ENCODE measurements at regions not wholly inside any gene's neighbourhood (a gene's known extent, or its start where the extent isn't known, plus 50 kb on each side); places are given as distances from the start of the nearest gene placed in this dataset.

- TF ChIP-seq ZNF70 (CRISPR knock-in tag; IDR thresholded peaks at IDR 0.05): no peak
- TF ChIP-seq BACH2 (CRISPR knock-in tag; IDR thresholded peaks at IDR 0.05; ENCODE audit: borderline replicate concordance): no peak
- no peak for TF ChIP-seq TCF4 (CRISPR knock-in tag; IDR thresholded peaks at IDR 0.05; ENCODE audit: borderline replicate concordance)
- no peak for TF ChIP-seq GLIS3 (CRISPR knock-in tag; IDR thresholded peaks at IDR 0.05)
These were observed 265.2 kb downstream of the TMEM38B start for GRCh38 chr9:105959531-105959930.

GRCh38 chr9:105963343-105964099 lies 269.2 kb downstream of the TMEM38B start:
- ATAC-seq: no peak
- no peak for TF ChIP-seq ZNF8 (CRISPR knock-in tag; IDR thresholded peaks at IDR 0.05)
- TF ChIP-seq PPARA (CRISPR knock-in tag; IDR thresholded peaks at IDR 0.05; ENCODE audit: borderline replicate concordance): no peak
- TF ChIP-seq PATZ1 (CRISPR knock-in tag; IDR thresholded peaks at IDR 0.05; ENCODE audit: borderline replicate concordance): no peak
- no peak for TF ChIP-seq TOX (CRISPR knock-in tag; IDR thresholded peaks at IDR 0.05; ENCODE audit: borderline replicate concordance)
- TF ChIP-seq ZFP3 (CRISPR knock-in tag; IDR thresholded peaks at IDR 0.05): no peak
- TF ChIP-seq OSR1 (CRISPR knock-in tag; IDR thresholded peaks at IDR 0.05): no peak
- no peak for TF ChIP-seq RARB (CRISPR knock-in tag; IDR thresholded peaks at IDR 0.05)
- TF ChIP-seq TCF4 (CRISPR knock-in tag; IDR thresholded peaks at IDR 0.05; ENCODE audit: borderline replicate concordance): no peak
- no peak for TF ChIP-seq ZC3H10 (CRISPR knock-in tag; IDR thresholded peaks at IDR 0.05)
- no peak for TF ChIP-seq SNAI2 (CRISPR knock-in tag; IDR thresholded peaks at IDR 0.05)
- no peak for TF ChIP-seq GLIS3 (CRISPR knock-in tag; IDR thresholded peaks at IDR 0.05)
- TF ChIP-seq ARNTL (CRISPR knock-in tag; IDR thresholded peaks at IDR 0.05; ENCODE audit: borderline replicate concordance, low read depth): no peak
- no peak for TF ChIP-seq TSHZ2 (CRISPR knock-in tag; IDR thresholded peaks at IDR 0.05)
- no peak for TF ChIP-seq ESRRG (CRISPR knock-in tag; IDR thresholded peaks at IDR 0.05)
- no peak for TF ChIP-seq ZNF70 (CRISPR knock-in tag; IDR thresholded peaks at IDR 0.05)
- TF ChIP-seq BACH2 (CRISPR knock-in tag; IDR thresholded peaks at IDR 0.05; ENCODE audit: borderline replicate concordance): no peak
- TF ChIP-seq CSRNP3 (CRISPR knock-in tag; IDR thresholded peaks at IDR 0.05): no peak
- no peak for TF ChIP-seq POU6F1 (CRISPR knock-in tag; IDR thresholded peaks at IDR 0.05; ENCODE audit: borderline replicate concordance, low read depth)

More at GRCh38 chr9:105959531-105959930, 265.2 kb downstream of the TMEM38B start:
- ATAC-seq: no peak

GRCh38 chr9:105964156-105964555 lies 269.8 kb downstream of the TMEM38B start:
- TF ChIP-seq TOX (CRISPR knock-in tag; IDR thresholded peaks at IDR 0.05; ENCODE audit: borderline replicate concordance): no peak
- no peak for TF ChIP-seq CSDC2 (CRISPR knock-in tag; IDR thresholded peaks at IDR 0.05)
- no peak for TF ChIP-seq TCF4 (CRISPR knock-in tag; IDR thresholded peaks at IDR 0.05; ENCODE audit: borderline replicate concordance)
- TF ChIP-seq SNAI2 (CRISPR knock-in tag; IDR thresholded peaks at IDR 0.05): no peak
- no peak for ATAC-seq

GRCh38 chr9:105966834-105967233 lies 272.5 kb downstream of the TMEM38B start:
- ATAC-seq: no peak
- TF ChIP-seq ZNF565 (CRISPR knock-in tag; conservative IDR thresholded peaks at IDR 0.05; ENCODE audit: low read depth) (no peak), TCF4 (CRISPR knock-in tag; IDR thresholded peaks at IDR 0.05; ENCODE audit: borderline replicate concordance) (no peak), TOX (CRISPR knock-in tag; IDR thresholded peaks at IDR 0.05; ENCODE audit: borderline replicate concordance) (no peak), GLIS3 (CRISPR knock-in tag; IDR thresholded peaks at IDR 0.05) (no peak), ARNTL (CRISPR knock-in tag; IDR thresholded peaks at IDR 0.05; ENCODE audit: borderline replicate concordance, low read depth) (no peak), TSHZ2 (CRISPR knock-in tag; IDR thresholded peaks at IDR 0.05) (no peak), ZFP30 (CRISPR knock-in tag; IDR thresholded peaks at IDR 0.05) (no peak)
